HepG2 (cell line): ENCODE measurements at regions not wholly inside any gene's neighbourhood (a gene's known extent, or its start where the extent isn't known, plus 50 kb on each side); places are given as distances from the start of the nearest gene placed in this dataset.

Experiments
- ARID3A ChIP-seq: IDR thresholded peaks from 2 replicates; pipeline ENCODE4 v1.6.1; 2012; ENCODE audit warnings: low read depth, low read length, improper control_type of control experiment
- ARNT2 ChIP-seq: sonication (generic); formaldehyde crosslinking; IDR thresholded peaks from 2 replicates; pipeline ENCODE4 v1.8.0; 2022; ENCODE audit warnings: mild to moderate bottlenecking, low read depth, missing genetic modification reagents, moderate library complexity
- ARNTL ChIP-seq: sonication (generic); formaldehyde crosslinking; IDR thresholded peaks from 2 replicates; pipeline ENCODE4 v1.4.0; 2020; ENCODE audit warnings: mild to moderate bottlenecking, missing genetic modification reagents
- ATF2 ChIP-seq: sonication (generic); formaldehyde crosslinking; IDR thresholded peaks from 2 replicates; pipeline ENCODE4 v1.4.0; 2020; ENCODE audit warnings: missing genetic modification reagents
- BCL3 ChIP-seq: sonication (generic); formaldehyde crosslinking; IDR thresholded peaks from 2 replicates; pipeline ENCODE4 v1.5.1; 2020; ENCODE audit warnings: mild to moderate bottlenecking, missing genetic modification reagents, moderate library complexity
- ESRRA ChIP-seq: sonication (generic); formaldehyde crosslinking; IDR thresholded peaks from 2 replicates; pipeline ENCODE4 v1.5.1; 2020; ENCODE audit warnings: mild to moderate bottlenecking, low read depth, missing genetic modification reagents
- GATAD1 ChIP-seq: IDR thresholded peaks from 2 replicates; pipeline ENCODE4 v1.6.1; 2016; ENCODE audit warnings: missing genetic modification reagents, missing compliant biosample characterization
- GTF3A ChIP-seq: sonication (generic); formaldehyde crosslinking; conservative IDR thresholded peaks from 2 replicates; pipeline ENCODE4 v1.4.0; 2020; ENCODE audit warnings: mild to moderate bottlenecking, missing genetic modification reagents
- HNRNPLL ChIP-seq: fragments of 200-400 bp; formaldehyde crosslinking; IDR thresholded peaks from 2 replicates; pipeline ENCODE4 v1.6.1; 2017; ENCODE audit warnings: mild to moderate bottlenecking, low read depth, low read length; ENCODE audit not compliant: poor library complexity, severe bottlenecking
- IKZF5 ChIP-seq: IDR thresholded peaks from 2 replicates; pipeline ENCODE4 v1.6.1; 2018; ENCODE audit warnings: missing genetic modification reagents, mild to moderate bottlenecking, missing compliant biosample characterization
- KDM1A ChIP-seq: IDR thresholded peaks from 2 replicates; pipeline ENCODE4 v1.6.1; 2016; ENCODE audit warnings: missing compliant biosample characterization
- MYPOP ChIP-seq: sonication (generic); formaldehyde crosslinking; IDR thresholded peaks from 2 replicates; pipeline ENCODE4 v1.8.1; 2023; ENCODE audit warnings: mild to moderate bottlenecking, moderate library complexity, missing genetic modification reagents
- NFYC ChIP-seq: IDR thresholded peaks from 2 replicates; pipeline ENCODE4 v1.6.1; 2016; ENCODE audit warnings: missing genetic modification reagents, missing compliant biosample characterization
- RAD21 ChIP-seq: fragments of 450-650 bp; formaldehyde crosslinking; IDR thresholded peaks from 2 replicates; pipeline ENCODE4 v1.5.0; 2020; ENCODE audit warnings: mild to moderate bottlenecking
- REL ChIP-seq: sonication (generic); formaldehyde crosslinking; conservative IDR thresholded peaks from 2 replicates; pipeline ENCODE4 v1.8.0; 2022; ENCODE audit warnings: mild to moderate bottlenecking, missing genetic modification reagents, moderate library complexity
- TBP ChIP-seq: sonication (generic); formaldehyde crosslinking; IDR thresholded peaks from 2 replicates; pipeline ENCODE4 v1.5.0; 2020; ENCODE audit warnings: missing genetic modification reagents
- TCF7 ChIP-seq: sonication (generic); IDR thresholded peaks from 2 replicates; pipeline ENCODE4 v1.6.1; 2016; ENCODE audit warnings: antibody characterized with exemption, low read depth
- TCF7L2 ChIP-seq: IDR thresholded peaks from 2 replicates; pipeline ENCODE4 v1.6.1; 2011; ENCODE audit warnings: mild to moderate bottlenecking, low read depth, low read length, moderate library complexity
- ZNF10 ChIP-seq: sonication (generic); formaldehyde crosslinking; IDR thresholded peaks from 2 replicates; pipeline ENCODE4 v1.4.0; 2020; ENCODE audit warnings: mild to moderate bottlenecking, low read depth, missing genetic modification reagents, borderline replicate concordance
- ZNF205 ChIP-seq: IDR thresholded peaks from 2 replicates; pipeline ENCODE4 v1.6.1; 2018; ENCODE audit warnings: missing biosample characterization, missing genetic modification reagents
- ZNF572 ChIP-seq: sonication (generic); formaldehyde crosslinking; IDR thresholded peaks from 2 replicates; pipeline ENCODE4 v1.5.1; 2020; ENCODE audit warnings: mild to moderate bottlenecking, missing genetic modification reagents
- ZNF83 ChIP-seq: sonication (generic); formaldehyde crosslinking; IDR thresholded peaks from 2 replicates; pipeline ENCODE4 v1.4.0; 2020; ENCODE audit warnings: missing genetic modification reagents, mild to moderate bottlenecking, borderline replicate concordance

GRCh38 chr2:238528953-238529781, 102.4 kb downstream of the ASB1 start (continued):
- TF ChIP-seq MYPOP (CRISPR knock-in tag) (peak; percentile 62), HNRNPLL (no peak), KDM1A (CRISPR knock-in tag) (no peak), ZNF10 (CRISPR knock-in tag) (no peak), ARID3A (0 out of 2 replicates have a peak, but pooled peaks have one; percentile 28), GATAD1 (CRISPR knock-in tag) (0 out of 2 replicates have a peak, but pooled peaks have one; percentile 33), IKZF5 (peak; percentile 68; the same call in 1 of the 2 replicates), GTF3A (CRISPR knock-in tag) (no peak), TCF7 (peak; percentile 40; the same call in 1 of the 2 replicates), RAD21 (CRISPR knock-in tag) (peak; percentile 47), TCF7L2 (no peak), REL (no peak), ESRRA (CRISPR knock-in tag) (no peak), ARNTL (no peak; the same call in 1 of the 2 replicates), NFYC (CRISPR knock-in tag) (no peak), BCL3 (CRISPR knock-in tag) (peak; percentile 34; the same call in 1 of the 2 replicates), TBP (no peak), ZNF205 (CRISPR knock-in tag) (peak; percentile 97), ZNF572 (CRISPR knock-in tag) (no peak), ATF2 (no peak), ARNT2 (CRISPR knock-in tag) (no peak), ZNF83 (CRISPR knock-in tag) (no peak)
